ENCODE measurements at regions not wholly inside any gene's neighbourhood (a gene's known extent, or its start where the extent isn't known, plus 50 kb on each side); places are given as distances from the start of the nearest gene placed in this dataset.

GRCh38 chr2:13474538-13474937, 757.8 kb downstream of the TRIB2 start:
- Histone ChIP-seq H3K27ac (ENCODE audit: low read depth, low read length) (no peak overlapping the region), H3F3A (ENCODE audit: insufficient read depth) (no peaks in the 10 kb centered on the region), H3K4me2 (ENCODE audit: low read depth, low read length, poor library complexity, severe bottlenecking) (no peak overlapping the region), H3K4me3 (ENCODE audit: insufficient read depth, low read length, poor library complexity, severe bottlenecking) (no peak overlapping the region), H2AFZ (ENCODE audit: low read depth, low read length, severe bottlenecking) (no peak overlapping the region), H4K20me1 (ENCODE audit: low read depth, low read length) (no peaks in the 10 kb centered on the region), H3K79me2 (ENCODE audit: insufficient read depth, low read length) (no peaks in the 10 kb centered on the region), H3K9me3 (ENCODE audit: insufficient read depth, low read length) (no peaks in the 10 kb centered on the region), H3K9ac (ENCODE audit: low read length) (no peak overlapping the region), H3K9me2 (replicated peaks; ENCODE audit: insufficient read depth, low read length) (no peaks in the 10 kb centered on the region), H3K27me3 (ENCODE audit: low read length) (no peaks in the 10 kb centered on the region), H3K36me3 (ENCODE audit: low read length) (no peaks in the 10 kb centered on the region)
- TF ChIP-seq EZH2phosphoT487 (conservative IDR thresholded peaks at IDR 0.05; ENCODE audit: low read length) (no peak), CTCF (IDR thresholded peaks at IDR 0.05; ENCODE audit: insufficient read depth, low read length, poor library complexity, severe bottlenecking) (no peak)

- Histone ChIP-seq H3K79me2 (ENCODE audit: insufficient read depth, low read length) (no peaks in the 10 kb centered on the region), H4K20me1 (ENCODE audit: low read depth, low read length) (no peaks in the 10 kb centered on the region), H3K27me3 (ENCODE audit: low read length) (no peaks in the 10 kb centered on the region), H3K9me2 (replicated peaks; ENCODE audit: insufficient read depth, low read length) (no peaks in the 10 kb centered on the region), H3K9me3 (ENCODE audit: insufficient read depth, low read length) (no peaks in the 10 kb centered on the region), H3F3A (ENCODE audit: insufficient read depth) (no peaks in the 10 kb centered on the region), H3K36me3 (ENCODE audit: low read length) (no peaks in the 10 kb centered on the region), H3K9ac (ENCODE audit: low read length) (no peak overlapping the region), H2AFZ (ENCODE audit: low read depth, low read length, severe bottlenecking) (no peak overlapping the region), H3K4me2 (ENCODE audit: low read depth, low read length, poor library complexity, severe bottlenecking) (no peak overlapping the region), H3K4me3 (ENCODE audit: insufficient read depth, low read length, poor library complexity, severe bottlenecking) (no peak overlapping the region), H3K27ac (ENCODE audit: low read depth, low read length) (no peak overlapping the region)
- TF ChIP-seq EZH2phosphoT487 (conservative IDR thresholded peaks at IDR 0.05; ENCODE audit: low read length) (no peak), CTCF (IDR thresholded peaks at IDR 0.05; ENCODE audit: insufficient read depth, low read length, poor library complexity, severe bottlenecking) (no peak)
Observed at GRCh38 chr2:13480057-13480456, 763.3 kb downstream of the TRIB2 start.

GRCh38 chr2:13481201-13481600, 764.5 kb downstream of the TRIB2 start:
- H3K4me2 ChIP-seq (ENCODE audit: low read depth, low read length, poor library complexity, severe bottlenecking), result no peak overlapping the region
- no peaks in the 10 kb centered on the region for H3K27me3 ChIP-seq (ENCODE audit: low read length)
- no peak overlapping the region for H2AFZ ChIP-seq (ENCODE audit: low read depth, low read length, severe bottlenecking)
- no peaks in the 10 kb centered on the region for H3K79me2 ChIP-seq (ENCODE audit: insufficient read depth, low read length)
- H3K9ac ChIP-seq (ENCODE audit: low read length), result no peak overlapping the region
- no peak overlapping the region for H3K27ac ChIP-seq (ENCODE audit: low read depth, low read length)
- no peaks in the 10 kb centered on the region for H3F3A ChIP-seq (ENCODE audit: insufficient read depth)
- no peaks in the 10 kb centered on the region for H3K36me3 ChIP-seq (ENCODE audit: low read length)
- H3K9me2 ChIP-seq (replicated peaks; ENCODE audit: insufficient read depth, low read length), result no peaks in the 10 kb centered on the region
- no peaks in the 10 kb centered on the region for H3K9me3 ChIP-seq (ENCODE audit: insufficient read depth, low read length)
- H4K20me1 ChIP-seq (ENCODE audit: low read depth, low read length), result no peaks in the 10 kb centered on the region
- no peak overlapping the region for H3K4me3 ChIP-seq (ENCODE audit: insufficient read depth, low read length, poor library complexity, severe bottlenecking)
- TF ChIP-seq CTCF (IDR thresholded peaks at IDR 0.05; ENCODE audit: insufficient read depth, low read length, poor library complexity, severe bottlenecking) (no peak), EZH2phosphoT487 (conservative IDR thresholded peaks at IDR 0.05; ENCODE audit: low read length) (no peak)
